ENCODE measurements at regions not wholly inside any gene's neighbourhood (a gene's known extent, or its start where the extent isn't known, plus 50 kb on each side); places are given as distances from the start of the nearest gene placed in this dataset.

- TF ChIP-seq NFIC (IDR thresholded peaks at IDR 0.05; ENCODE audit: low read length): no peak
- no peak for TF ChIP-seq MLX (CRISPR knock-in tag; IDR thresholded peaks at IDR 0.05)
- TF ChIP-seq ZNF556 (CRISPR knock-in tag; IDR thresholded peaks at IDR 0.05; ENCODE audit: borderline replicate concordance): no peak
These were observed 330.0 kb downstream of the ETAA1 start (continued) for GRCh38 chr2:67727131-67727530.

GRCh38 chr2:67727623-67728022 is 330.5 kb downstream of the ETAA1 start:
- no peaks in the 10 kb centered on the region for H3K36me3 ChIP-seq (replicated peaks in 1 of 2; ENCODE audit: control insufficient read depth in 1 of 2, insufficient read depth in 2 of 2, low read length in 2 of 2)
- H3K27me3 ChIP-seq (ENCODE audit: control insufficient read depth in 1 of 2, insufficient read depth in 2 of 2, low read length in 2 of 2): no peaks in the 10 kb centered on the region; a peak in 1 of 5 replicates
- in situ Hi-C loops (cut with HindIII; ENCODE audit: extremely low pct_ligation_motif_present, low pct_unique_long_range_greater_than_20kb) (no loop called here), intact Hi-C loops (cut with micrococcal nuclease; ENCODE audit: unreplicated experiment) (no loop called here)
- H3K9ac ChIP-seq (ENCODE audit: insufficient read depth, low read depth, low read length): no peak overlapping the region
- H4K20me1 ChIP-seq (ENCODE audit: insufficient read depth, low read length): no peaks in the 10 kb centered on the region
- ChIA-PET CTCF (ENCODE audit: low intra/inter-chr PET ratio, low total read pairs) (no interaction called here), POLR2A (no interaction called here)
- H3K4me3 ChIP-seq (replicated peaks in 1 of 3; ENCODE audit: insufficient read depth in 1 of 3, low read depth in 2 of 3, low read length in 3 of 3): no peak overlapping the region
- no peak for FAIRE-seq
- no peak for ATAC-seq
- no peak for DNase-seq (ENCODE audit: low spot score)
- no peaks in the 10 kb centered on the region for H3K79me2 ChIP-seq (ENCODE audit: insufficient read depth, low read length)
- H3K4me2 ChIP-seq (ENCODE audit: low read depth, low read length): no peak overlapping the region
- no peak overlapping the region for H2AFZ ChIP-seq (ENCODE audit: low read length)
- no TSS peak for BruUV-seq (replicated peaks)
- no peak overlapping the region for H3K27ac ChIP-seq (ENCODE audit: extremely low read length, insufficient read depth, low read length)
- peaks cover 28% of the 10 kb centered on the region for H3K4me1 ChIP-seq (ENCODE audit: insufficient read depth, low read length)
- TF ChIP-seq ONECUT2 (CRISPR knock-in tag; IDR thresholded peaks at IDR 0.05): no peak
- no peak for TF ChIP-seq NFYB (CRISPR knock-in tag; IDR thresholded peaks at IDR 0.05)
- no peak for TF ChIP-seq FOXK2 (IDR thresholded peaks at IDR 0.05)
- TF ChIP-seq ZNF567 (CRISPR knock-in tag; IDR thresholded peaks at IDR 0.05; ENCODE audit: borderline replicate concordance): no peak
- TF ChIP-seq HINFP (CRISPR knock-in tag; IDR thresholded peaks at IDR 0.05; ENCODE audit: low read depth): no peak
- no peak for TF ChIP-seq TCF7 (IDR thresholded peaks at IDR 0.05; ENCODE audit: low read depth)
- no peak for TF ChIP-seq ZBTB49 (CRISPR knock-in tag; IDR thresholded peaks at IDR 0.05; ENCODE audit: borderline replicate concordance)
- TF ChIP-seq PRMT3 (CRISPR knock-in tag; IDR thresholded peaks at IDR 0.05; ENCODE audit: borderline replicate concordance, low read depth): no peak
- TF ChIP-seq SRSF4 (IDR thresholded peaks at IDR 0.05; ENCODE audit: low read depth, low read length, poor library complexity, severe bottlenecking): no peak
- TF ChIP-seq ZBTB25 (CRISPR knock-in tag; IDR thresholded peaks at IDR 0.05): no peak
- no peaks in the 10 kb centered on the region for H3K9me3 ChIP-seq (ENCODE audit: low read length)
- WGBS (ENCODE audit: low lambda C conversion rate): 29% methylated on average over 4 of the region's 4 CpGs
